Ovary (tissue), 7 donors: ENCODE measurements at regions not wholly inside any gene's neighbourhood (a gene's known extent, or its start where the extent isn't known, plus 50 kb on each side); places are given as distances from the start of the nearest gene placed in this dataset.

ENCODE experiments used
- DNase-seq, 5 donors: peaks; one replicate each; pipeline ENCODE4 v3.0.0-alpha.2; 2019 to 2020
- H3K27ac ChIP-seq, 2 donors: fragments of 200-600 bp; one replicate each; pipeline versions ENCODE4 v1.5.1 to v1.8.0; 2019 to 2022
- H3K27me3 ChIP-seq: fragments of 200-600 bp; one replicate; pipeline ENCODE4 v1.8.0; 2022
- H3K36me3 ChIP-seq: fragments of 200-600 bp; sonication (generic); one replicate; pipeline ENCODE4 v1.5.1; 2019
- H3K4me1 ChIP-seq: one replicate; pipeline ENCODE4 v1.8.1; 2013; ENCODE audit warnings: mild to moderate bottlenecking, moderate library complexity; ENCODE audit not compliant: insufficient read depth
- H3K4me3 ChIP-seq: fragments of 200-600 bp; sonication (generic); one replicate; pipeline ENCODE4 v1.5.1; 2017
- H3K9me3 ChIP-seq, 2 donors: fragments of 200-600 bp in 1 of 2; sonication (generic) in 1 of 2; one replicate each; pipeline versions ENCODE4 v1.5.1 to v1.8.1; 2013 to 2019; ENCODE audit warnings: mild to moderate bottlenecking in 1 of 2, moderate library complexity in 1 of 2
- CTCF ChIP-seq, 3 donors: fragments of 450-650 bp in 2 of 3; fragments of 200-600 bp in 1 of 3; IDR thresholded peaks; one replicate each; pipeline versions ENCODE4 v1.5.1 to v1.8.0; 2016 to 2022; ENCODE audit warnings: antibody characterized with exemption in 3 of 3, mild to moderate bottlenecking in 1 of 3
- EP300 ChIP-seq: sonication (generic); formaldehyde crosslinking; IDR thresholded peaks from one replicate; pipeline ENCODE4 v1.6.1; 2017; ENCODE audit warnings: antibody characterized with exemption
- POLR2A ChIP-seq: fragments of 450-650 bp; IDR thresholded peaks from one replicate; pipeline ENCODE4 v1.6.1; 2017; ENCODE audit warnings: antibody characterized with exemption, mild to moderate bottlenecking, moderate library complexity
- WGBS, 3 donors: extraction: QIAGEN DNeasy Blood & Tissue Kit in 1 of 3; methylation state at CpG; one replicate each; pipeline versions ENCODE4 v1.1.5 to v1.1.7; 2013 to 2017; 5-methylcytosine and 5-hydroxymethylcytosine counted together
- intact Hi-C, 4 donors: fragments of 100-400 bp; cut with DNase I; formaldehyde crosslinking; loops; one replicate each; pipeline versions ENCODE4 v1.11.0 to v1.15.1; 2022 to 2023
- donor health status: DM: no; HTN: no; CAD: no; lungs with moderate emphysema.
- donor health status: DM: no; HTN: no; CAD: no.
- donor health status: Bipolar disorder and iron deficiency.
- donor health status: DM: no; HTN: no; CAD: no.
- donor health status: DM: yes; HTN: yes; CAD: no.

GRCh38 chr3:144665567-144666053 lies 694.0 kb downstream of the DIPK2A start:
- Histone ChIP-seq H3K27ac (no peak overlapping the region), H3K4me1 (no peaks in the 10 kb centered on the region), H3K36me3 (no peaks in the 10 kb centered on the region), H3K4me3 (no peak overlapping the region), H3K27me3 (no peaks in the 10 kb centered on the region), H3K9me3 (peaks cover 0 to 3% of the 10 kb centered on the region in 2 donors)
- DNase-seq = no peak
- 86 to 90% (median 90%) methylated on average over 1 of the region's 1 CpG for WGBS, 3 donors
- TF ChIP-seq CTCF (IDR thresholded peaks at IDR 0.05) (no peak), POLR2A (no peak), EP300 (no peak)
- intact Hi-C loops = no loop called here

GRCh38 chr3:144670571-144670970 lies 698.9 kb downstream of the DIPK2A start:
- TF ChIP-seq EP300 = no peak
- TF ChIP-seq CTCF (IDR thresholded peaks at IDR 0.05) = no peak
- TF ChIP-seq POLR2A = no peak
- Histone ChIP-seq H3K4me1 (no peaks in the 10 kb centered on the region), H3K27ac (no peak overlapping the region), H3K9me3 (peaks cover 0 to 2% of the 10 kb centered on the region in 2 donors), H3K27me3 (no peaks in the 10 kb centered on the region), H3K4me3 (no peak overlapping the region), H3K36me3 (no peaks in the 10 kb centered on the region)
- intact Hi-C loops = no loop called here
- no peak for DNase-seq
- WGBS, 3 donors = 75 to 82% (median 80%) methylated on average over 3 of the region's 3 CpGs

- no peak for TF ChIP-seq EP300
- no peak for TF ChIP-seq POLR2A
- no peak for TF ChIP-seq CTCF (IDR thresholded peaks at IDR 0.05)
- Histone ChIP-seq H3K4me3 (no peak overlapping the region), H3K27me3 (no peaks in the 10 kb centered on the region), H3K4me1 (no peaks in the 10 kb centered on the region), H3K36me3 (no peaks in the 10 kb centered on the region), H3K9me3 (no peaks in the 10 kb centered on the region), H3K27ac (no peak overlapping the region)
- 40 to 46% (median 44%) methylated on average over 1 of the region's 1 CpG for WGBS, 3 donors
- no peak for DNase-seq
- intact Hi-C loops = no loop called here
Measured at GRCh38 chr3:144677103-144677502, 705.5 kb downstream of the DIPK2A start.

GRCh38 chr3:144683065-144683464 lies 711.4 kb downstream of the DIPK2A start:
- H3K9me3 ChIP-seq = no peaks in the 10 kb centered on the region
- 78 to 88% (median 82%) methylated on average over 1 of the region's 1 CpG for WGBS, 3 donors
- no peaks in the 10 kb centered on the region for H3K4me1 ChIP-seq
- H3K27ac ChIP-seq = no peak overlapping the region
- H3K27me3 ChIP-seq = no peaks in the 10 kb centered on the region
- no peak overlapping the region for H3K4me3 ChIP-seq
- no peak for DNase-seq
- intact Hi-C loops = no loop called here
- no peaks in the 10 kb centered on the region for H3K36me3 ChIP-seq
- TF ChIP-seq CTCF (IDR thresholded peaks at IDR 0.05) (no peak), POLR2A (no peak)

GRCh38 chr3:144687862-144688261 lies 716.2 kb downstream of the DIPK2A start:
- H3K36me3 ChIP-seq = no peaks in the 10 kb centered on the region
- H3K4me1 ChIP-seq = no peaks in the 10 kb centered on the region
- no peaks in the 10 kb centered on the region for H3K27me3 ChIP-seq
- no peak overlapping the region for H3K4me3 ChIP-seq
- WGBS, 3 donors = 75 to 88% (median 86%) methylated on average over 4 of the region's 4 CpGs
- no peak for DNase-seq
- no peak for TF ChIP-seq EP300
- no peak for TF ChIP-seq CTCF (IDR thresholded peaks at IDR 0.05)
- TF ChIP-seq POLR2A = no peak
- H3K27ac ChIP-seq = no peak overlapping the region
- intact Hi-C loops = no loop called here
- no peaks in the 10 kb centered on the region for H3K9me3 ChIP-seq
